Middle frontal gyrus (tissue), 1 donor: ENCODE measurements at regions not wholly inside any gene's neighbourhood (a gene's known extent, or its start where the extent isn't known, plus 50 kb on each side); places are given as distances from the start of the nearest gene placed in this dataset.

Source experiments
- DNase-seq: peaks from one replicate; pipeline ENCODE4 v3.0.0-alpha.2; 2015; ENCODE audit warnings: low spot score; ENCODE audit errors: extremely low spot score

DNA sequence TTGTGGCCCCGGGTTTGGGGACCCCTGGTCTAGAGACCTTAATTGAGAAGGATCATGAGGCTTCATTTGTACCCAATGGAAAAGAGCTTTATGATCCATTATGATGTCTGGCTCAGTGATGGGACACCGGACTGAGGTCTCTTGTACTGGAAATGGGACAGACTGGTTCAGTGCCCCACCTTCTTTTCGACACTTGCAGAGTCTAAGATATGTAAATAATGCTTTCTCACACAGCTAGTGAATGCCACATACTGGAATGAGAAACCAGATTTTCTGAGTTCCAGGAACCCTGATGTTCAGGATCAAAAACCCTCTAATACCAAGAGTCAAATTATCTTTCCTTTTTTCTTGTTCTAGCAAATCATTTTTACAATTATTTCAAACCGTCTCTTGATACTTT, 116.3 kb upstream of the ARPP21 start:
- no peak for DNase-seq

DNA sequence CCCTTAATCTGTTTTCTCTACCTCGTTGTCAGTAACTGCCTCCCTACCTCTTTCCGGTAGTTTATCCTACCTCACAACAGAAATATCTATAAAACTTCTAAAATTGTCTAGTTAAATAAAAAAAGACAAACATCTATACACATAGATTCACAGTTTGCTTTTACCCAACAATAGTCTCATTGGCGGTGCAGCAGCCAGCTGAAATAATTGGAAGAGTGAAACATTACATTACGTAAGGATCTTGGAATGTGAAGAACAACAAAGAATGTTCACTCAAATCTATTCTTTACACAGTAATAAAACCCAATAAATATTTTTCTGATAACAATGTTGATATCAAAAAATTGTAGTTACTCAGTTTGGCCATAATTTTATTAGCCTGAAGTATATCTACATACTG, 115.5 kb upstream of the ARPP21 start:
- DNase-seq: no peak

DNA sequence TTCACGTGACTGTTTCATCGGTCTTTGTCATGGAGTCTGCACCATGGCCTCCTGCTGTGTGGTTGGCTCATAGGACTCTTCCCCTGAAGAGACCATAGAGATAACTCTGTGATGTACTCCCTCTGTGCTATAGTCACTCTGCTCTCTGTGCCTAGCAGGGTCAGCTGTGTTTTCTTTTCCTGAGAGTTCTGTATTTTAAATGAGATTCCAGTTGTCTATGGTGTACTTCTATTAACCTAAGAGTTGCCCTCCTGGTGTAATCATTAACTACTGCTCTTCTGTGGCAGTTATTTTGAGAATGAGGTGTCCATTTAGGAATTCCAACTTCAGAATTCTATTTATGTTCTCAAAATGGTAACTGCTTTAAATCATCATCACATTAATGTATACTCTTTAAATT, 114.5 kb upstream of the ARPP21 start:
- no peak for DNase-seq

DNA sequence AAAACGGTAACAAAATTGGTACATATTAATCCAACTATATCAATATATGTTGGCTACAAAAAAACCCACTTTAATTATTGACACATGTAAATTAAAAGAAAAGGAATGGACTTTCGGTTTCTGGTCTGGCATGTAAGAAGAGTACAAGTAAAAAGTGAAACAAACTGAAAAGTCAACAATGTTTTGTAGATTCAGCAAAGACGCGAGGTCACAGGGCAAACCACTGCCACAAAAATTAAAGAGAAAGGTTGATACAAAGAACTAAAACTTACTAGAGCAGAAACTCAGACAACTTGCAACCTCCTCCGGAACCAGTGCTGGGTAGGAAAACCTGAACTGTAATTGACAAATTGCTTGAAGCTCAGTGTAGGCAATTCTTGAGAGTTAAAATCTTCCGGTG, 110.6 kb upstream of the ARPP21 start:
- no peak for DNase-seq

DNA sequence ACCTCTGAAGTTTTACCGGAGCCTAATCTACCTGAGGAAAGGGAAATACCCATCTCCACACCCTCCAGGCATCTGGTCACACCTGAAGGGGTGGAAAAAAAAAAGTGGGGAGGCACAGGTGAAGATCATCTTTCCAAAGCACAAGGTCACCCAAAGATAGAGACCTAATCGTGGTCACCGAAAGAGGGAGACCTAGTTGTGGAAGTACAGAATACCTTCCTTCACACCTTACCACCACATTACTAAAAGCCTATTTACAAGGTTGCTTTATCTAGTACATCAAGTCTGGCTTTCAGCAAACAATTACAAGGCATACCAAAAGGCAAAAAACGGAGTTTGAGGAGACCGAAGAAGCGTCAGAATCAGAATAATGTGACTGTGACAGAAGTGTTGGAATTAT, 110.0 kb upstream of the ARPP21 start:
- no peak for DNase-seq

DNA sequence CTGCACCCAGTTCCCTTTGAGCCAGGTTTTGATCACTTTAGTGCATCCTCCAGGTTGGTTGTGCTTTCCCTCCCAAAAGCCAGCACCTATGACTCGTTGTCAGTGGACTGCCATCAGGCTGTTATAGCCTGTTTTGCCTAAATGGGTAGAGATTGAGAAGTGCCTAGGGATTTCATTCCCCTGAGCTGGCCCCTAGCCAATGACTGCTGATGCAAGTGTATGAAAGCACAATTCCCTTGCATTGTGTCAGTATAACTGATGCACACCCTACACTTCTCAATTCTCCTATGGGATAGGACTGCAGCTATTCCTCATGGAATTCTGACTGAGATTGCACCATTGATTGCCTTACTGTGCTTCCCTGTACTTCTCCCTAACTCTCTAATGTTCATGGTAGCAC, 102.1 kb upstream of the ARPP21 start:
- no peak for DNase-seq

DNA sequence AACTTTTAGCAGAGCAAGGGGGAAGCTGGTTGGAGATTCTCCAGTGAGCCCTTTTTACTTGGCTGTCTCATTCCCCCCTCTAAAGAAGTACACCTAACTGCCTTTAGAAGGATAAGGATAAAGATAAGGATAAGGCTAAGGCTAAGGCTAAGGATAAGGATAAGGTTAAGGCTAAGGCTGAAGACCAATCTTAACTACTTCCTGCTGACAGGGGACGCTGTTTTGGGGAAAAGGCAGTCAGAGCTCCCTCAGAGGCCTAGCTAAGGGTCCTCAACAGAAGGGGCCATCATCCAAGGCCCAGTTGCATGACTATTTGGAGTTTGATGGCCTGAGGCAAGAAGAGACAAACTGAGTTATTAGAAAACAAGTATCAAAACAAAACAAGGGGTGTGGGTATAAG, 94.3 kb upstream of the ARPP21 start:
- no peak for DNase-seq

DNA sequence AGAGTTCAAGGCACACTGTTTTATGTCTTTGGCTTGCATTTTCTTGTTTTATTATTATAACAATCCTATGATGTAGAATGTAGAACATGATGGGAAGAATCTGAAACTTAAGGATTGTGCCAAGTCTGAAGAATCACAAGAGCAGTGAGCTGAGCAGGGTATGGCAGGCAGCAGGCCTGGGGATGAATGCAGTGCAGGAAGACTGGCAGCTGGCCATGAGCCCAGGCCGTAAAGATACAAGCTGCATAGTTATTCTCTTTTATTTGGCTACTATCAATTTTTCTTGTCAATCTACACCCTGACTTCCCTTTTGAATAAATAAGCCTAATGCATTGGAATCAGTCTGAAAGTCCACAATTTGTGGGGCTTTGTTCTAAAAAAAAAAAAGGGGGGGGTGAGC, 89.6 kb upstream of the ARPP21 start:
- no peak for DNase-seq

DNA sequence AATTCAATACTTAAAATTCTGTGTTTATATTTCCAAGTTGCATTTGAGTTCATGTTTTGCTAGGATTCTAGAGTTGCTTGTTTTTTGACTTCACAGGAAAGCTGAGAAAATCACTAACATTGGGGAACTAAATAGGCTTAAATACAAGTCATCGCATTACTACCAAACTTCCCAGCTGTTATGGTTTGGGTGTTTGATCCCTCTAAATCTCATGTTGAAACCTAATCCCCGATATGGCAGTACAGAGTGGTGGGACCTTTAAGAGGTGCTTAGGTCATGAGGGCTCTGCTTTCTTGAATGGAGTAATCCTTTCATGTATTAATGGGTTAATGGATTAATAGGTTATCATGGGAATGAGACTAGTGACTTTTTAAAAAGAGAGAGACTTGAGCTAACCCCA, 77.2 kb upstream of the ARPP21 start:
- no peak for DNase-seq

DNA sequence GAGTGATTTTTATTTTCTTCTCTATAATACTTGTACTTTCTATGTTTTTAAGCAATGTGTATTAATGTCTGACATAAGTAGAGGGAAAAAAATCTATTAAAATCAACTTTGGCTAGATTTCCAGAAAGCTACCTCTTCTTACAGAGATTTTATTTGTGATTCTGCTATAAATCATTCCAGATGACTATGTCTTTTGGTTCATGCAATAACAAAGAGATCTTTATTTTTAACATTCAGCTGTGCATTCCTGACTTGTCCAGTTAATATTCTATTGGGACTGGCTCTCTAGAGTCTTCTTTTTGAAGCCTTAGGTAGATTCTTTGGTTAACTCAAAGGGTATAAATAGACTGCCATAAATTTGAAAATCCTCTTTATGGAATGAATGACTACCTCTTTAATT, 74.3 kb upstream of the ARPP21 start:
- no peak for DNase-seq
